GM13977 (cell line): ENCODE measurements at regions not wholly inside any gene's neighbourhood (a gene's known extent, or its start where the extent isn't known, plus 50 kb on each side); places are given as distances from the start of the nearest gene placed in this dataset.
"Not testable (repeated sequence)": the region's sequence is repeated elsewhere in the genome, so short reads cannot be mapped to it uniquely, and the experiment has no call there.

ENCODE experiments used
- DNase-seq: peaks from one replicate; pipeline ENCODE4 v3.0.0; 2012; ENCODE audit warnings: low spot score
- CTCF ChIP-seq: IDR thresholded peaks from 2 replicates; pipeline ENCODE4 v1.5.1; 2012; ENCODE audit warnings: mild to moderate bottlenecking, control low read depth; ENCODE audit not compliant: insufficient read depth; ENCODE audit errors: extremely low read depth, missing control alignments
- in situ Hi-C: fragments of 300-500 bp; cut with MboI; formaldehyde crosslinking; loops from one replicate; pipeline ENCODE4 v1.12.0; 2022; ENCODE audit warnings: low sequenced_read_pairs, low pct_unique_long_range_greater_than_20kb, mixed read lengths, inconsistent platforms; ENCODE audit not compliant: unreplicated experiment

DNA sequence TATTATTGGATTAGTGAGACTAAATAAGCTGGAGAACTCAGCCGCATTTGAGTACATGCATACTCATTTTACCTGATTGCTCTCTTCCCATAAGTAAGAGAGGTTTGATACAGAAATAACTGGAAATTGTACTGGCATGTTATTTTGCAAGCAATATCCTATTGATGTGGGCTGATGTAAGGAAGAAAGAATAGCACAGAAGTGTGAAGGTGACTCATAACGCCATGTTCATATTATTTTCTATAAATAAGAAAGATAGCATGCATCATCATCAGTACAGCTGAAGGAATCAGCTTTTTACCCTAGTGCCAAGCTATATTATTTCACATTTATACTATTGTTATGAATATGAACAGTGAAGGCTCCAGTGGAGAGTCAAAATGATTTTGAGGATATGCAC is 138.3 kb upstream of the FAM47A start:
- DNase-seq, result no peak
- no peak for TF ChIP-seq CTCF
- in situ Hi-C loops, result no loop called here

- DNase-seq, result no peak
- TF ChIP-seq CTCF, result no peak
- in situ Hi-C loops, result no loop called here
Measured at GRCh38 chrX:34238896-34239295, 106.8 kb upstream of the FAM47A start.

DNA sequence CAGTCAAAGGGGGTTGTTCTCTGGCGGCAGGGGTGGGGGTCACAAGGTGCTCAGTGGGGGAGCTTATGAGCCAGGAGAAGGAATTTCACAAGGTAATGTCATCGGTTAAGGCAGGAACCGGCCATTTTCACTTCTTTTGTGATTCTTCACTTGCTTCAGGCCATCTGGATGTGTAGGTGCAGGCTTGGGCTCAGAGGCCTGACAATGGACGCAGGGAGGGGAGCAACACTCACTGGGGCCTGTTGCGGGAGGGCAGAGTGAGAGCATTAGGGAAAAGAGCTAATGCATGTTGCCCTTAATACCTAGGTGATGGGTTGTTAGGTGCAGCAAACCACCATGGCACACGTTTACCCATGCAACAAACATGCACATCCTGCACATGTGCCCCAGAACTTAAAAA is 98.0 kb upstream of the FAM47A start:
- in situ Hi-C loops, DNase-seq: not testable (repeated sequence)

GRCh38 chrX:34227804-34228203 is 95.7 kb upstream of the FAM47A start:
- DNase-seq, result no peak
- in situ Hi-C loops, result no loop called here
- no peak for TF ChIP-seq CTCF

- no peak for DNase-seq
- in situ Hi-C loops, result no loop called here
- TF ChIP-seq CTCF, result no peak
Measured at GRCh38 chrX:34223574-34223973, 91.5 kb upstream of the FAM47A start.

GRCh38 chrX:34218063-34218462 is 85.9 kb upstream of the FAM47A start:
- in situ Hi-C loops, result no loop called here
- DNase-seq, result no peak
- no peak for TF ChIP-seq CTCF

- in situ Hi-C loops, result no loop called here
- no peak for TF ChIP-seq CTCF
- no peak for DNase-seq
Measured at GRCh38 chrX:34197946-34198345, 65.8 kb upstream of the FAM47A start.
